HG02885 (cell line): ENCODE measurements at regions not wholly inside any gene's neighbourhood (a gene's known extent, or its start where the extent isn't known, plus 50 kb on each side); places are given as distances from the start of the nearest gene placed in this dataset.

Experiments
- ATAC-seq: cut with Tn5 transposase; IDR thresholded peaks from one replicate; pipeline ENCODE4 v1.9.1; 2021; ENCODE audit warnings: mild to moderate bottlenecking; ENCODE audit not compliant: unreplicated experiment, poor library complexity

GRCh38 chr10:71064413-71065118 lies 147.8 kb upstream of the UNC5B start:
- no peak for ATAC-seq

- no peak for ATAC-seq
Observed at GRCh38 chr10:71065659-71066058, 146.7 kb upstream of the UNC5B start.

GRCh38 chr10:71066600-71066999 lies 145.8 kb upstream of the UNC5B start:
- no peak for ATAC-seq

GRCh38 chr10:71067098-71067740 lies 145.2 kb upstream of the UNC5B start:
- ATAC-seq: no peak

GRCh38 chr10:71068861-71069271 lies 143.5 kb upstream of the UNC5B start:
- no peak for ATAC-seq

GRCh38 chr10:71069909-71070666 lies 142.3 kb upstream of the UNC5B start:
- ATAC-seq: no peak

- ATAC-seq: no peak
Observed at GRCh38 chr10:71070741-71071140, 141.6 kb upstream of the UNC5B start.

GRCh38 chr10:71072131-71072822 lies 140.1 kb upstream of the UNC5B start:
- no peak for ATAC-seq

- no peak for ATAC-seq
Observed at GRCh38 chr10:71072823-71073210, 139.6 kb upstream of the UNC5B start.

- ATAC-seq: no peak
Observed at GRCh38 chr10:71073451-71074175, 138.8 kb upstream of the UNC5B start.

GRCh38 chr10:71074176-71074755 lies 138.1 kb upstream of the UNC5B start:
- ATAC-seq: no peak

- ATAC-seq: no peak
Observed at GRCh38 chr10:71075086-71075758, 137.1 kb upstream of the UNC5B start.

- no peak for ATAC-seq
Observed at GRCh38 chr10:71075759-71076472, 136.5 kb upstream of the UNC5B start.

- ATAC-seq: no peak
Observed at GRCh38 chr10:71076473-71077142, 135.8 kb upstream of the UNC5B start.

GRCh38 chr10:71077143-71077581 lies 135.2 kb upstream of the UNC5B start:
- no peak for ATAC-seq

GRCh38 chr10:71077796-71078453 lies 134.4 kb upstream of the UNC5B start:
- no peak for ATAC-seq

GRCh38 chr10:71078454-71079145 lies 133.8 kb upstream of the UNC5B start:
- ATAC-seq: no peak
